Testis (tissue), 2 donors: ENCODE measurements at regions not wholly inside any gene's neighbourhood (a gene's known extent, or its start where the extent isn't known, plus 50 kb on each side); places are given as distances from the start of the nearest gene placed in this dataset.

Experiments
- POLR2A ChIP-seq: fragments of 450-650 bp; IDR thresholded peaks from one replicate; pipeline ENCODE4 v1.6.1; 2017; ENCODE audit warnings: antibody characterized with exemption, mild to moderate bottlenecking, moderate library complexity
- TF ChIP-seq, protein P1 (sequence below), 3 experiments: fragments of 450-650 bp in 2 of 3; fragments of 200-600 bp in 1 of 3; sonication (generic) in 1 of 3; IDR thresholded peaks; one replicate each; pipeline ENCODE4 v1.5.1; 2016 to 2019; ENCODE audit warnings: antibody characterized with exemption in 3 of 3, mild to moderate bottlenecking in 2 of 3, moderate library complexity in 1 of 3

DNA sequence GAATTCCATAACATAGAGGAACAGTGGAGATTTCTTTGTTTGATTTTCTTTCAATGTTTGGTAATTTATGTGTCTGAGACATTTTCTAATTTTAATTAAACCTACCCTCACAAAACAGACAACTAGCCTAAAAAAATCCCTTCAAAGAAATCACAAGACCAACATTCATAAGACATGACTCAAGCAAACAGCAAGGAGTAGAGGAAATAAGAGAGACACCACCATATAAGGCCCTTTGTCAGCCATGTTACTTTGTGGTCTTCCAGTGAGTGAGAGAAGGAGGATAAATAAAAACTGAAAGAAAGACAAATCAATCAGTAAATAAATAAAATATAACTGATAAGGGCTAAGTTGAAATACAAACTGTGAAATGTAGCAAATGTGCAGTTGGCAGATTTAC lies 830.8 kb upstream of the SLC39A10 start:
- TF ChIP-seq, protein P1, sequence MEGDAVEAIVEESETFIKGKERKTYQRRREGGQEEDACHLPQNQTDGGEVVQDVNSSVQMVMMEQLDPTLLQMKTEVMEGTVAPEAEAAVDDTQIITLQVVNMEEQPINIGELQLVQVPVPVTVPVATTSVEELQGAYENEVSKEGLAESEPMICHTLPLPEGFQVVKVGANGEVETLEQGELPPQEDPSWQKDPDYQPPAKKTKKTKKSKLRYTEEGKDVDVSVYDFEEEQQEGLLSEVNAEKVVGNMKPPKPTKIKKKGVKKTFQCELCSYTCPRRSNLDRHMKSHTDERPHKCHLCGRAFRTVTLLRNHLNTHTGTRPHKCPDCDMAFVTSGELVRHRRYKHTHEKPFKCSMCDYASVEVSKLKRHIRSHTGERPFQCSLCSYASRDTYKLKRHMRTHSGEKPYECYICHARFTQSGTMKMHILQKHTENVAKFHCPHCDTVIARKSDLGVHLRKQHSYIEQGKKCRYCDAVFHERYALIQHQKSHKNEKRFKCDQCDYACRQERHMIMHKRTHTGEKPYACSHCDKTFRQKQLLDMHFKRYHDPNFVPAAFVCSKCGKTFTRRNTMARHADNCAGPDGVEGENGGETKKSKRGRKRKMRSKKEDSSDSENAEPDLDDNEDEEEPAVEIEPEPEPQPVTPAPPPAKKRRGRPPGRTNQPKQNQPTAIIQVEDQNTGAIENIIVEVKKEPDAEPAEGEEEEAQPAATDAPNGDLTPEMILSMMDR (IDR thresholded peaks at IDR 0.05): no peak
- no peak for TF ChIP-seq POLR2A
